Body of pancreas (tissue), 4 donors: ENCODE measurements at regions not wholly inside any gene's neighbourhood (a gene's known extent, or its start where the extent isn't known, plus 50 kb on each side); places are given as distances from the start of the nearest gene placed in this dataset.

ENCODE experiments used
- CTCF ChIP-seq, 7 experiments: fragments of 450-650 bp in 4 of 7; fragments of 200-600 bp in 3 of 7; sonication (generic) in 3 of 7; IDR thresholded peaks; one replicate each; pipeline ENCODE4 v1.5.1; 2016 to 2019; ENCODE audit warnings: antibody characterized with exemption in 7 of 7
- POLR2A ChIP-seq, 3 donors: fragments of 450-650 bp; IDR thresholded peaks; one replicate each; pipeline ENCODE4 v1.6.1; 2016; ENCODE audit warnings: antibody characterized with exemption in 3 of 3, mild to moderate bottlenecking in 2 of 3

GRCh38 chr11:82174610-82175009 lies 559.1 kb downstream of the FAM181B start:
- no peak for TF ChIP-seq POLR2A (IDR thresholded peaks at IDR 0.05)
- no peak for TF ChIP-seq CTCF (IDR thresholded peaks at IDR 0.05)
